ENCODE measurements at regions not wholly inside any gene's neighbourhood (a gene's known extent, or its start where the extent isn't known, plus 50 kb on each side); places are given as distances from the start of the nearest gene placed in this dataset.

DNA sequence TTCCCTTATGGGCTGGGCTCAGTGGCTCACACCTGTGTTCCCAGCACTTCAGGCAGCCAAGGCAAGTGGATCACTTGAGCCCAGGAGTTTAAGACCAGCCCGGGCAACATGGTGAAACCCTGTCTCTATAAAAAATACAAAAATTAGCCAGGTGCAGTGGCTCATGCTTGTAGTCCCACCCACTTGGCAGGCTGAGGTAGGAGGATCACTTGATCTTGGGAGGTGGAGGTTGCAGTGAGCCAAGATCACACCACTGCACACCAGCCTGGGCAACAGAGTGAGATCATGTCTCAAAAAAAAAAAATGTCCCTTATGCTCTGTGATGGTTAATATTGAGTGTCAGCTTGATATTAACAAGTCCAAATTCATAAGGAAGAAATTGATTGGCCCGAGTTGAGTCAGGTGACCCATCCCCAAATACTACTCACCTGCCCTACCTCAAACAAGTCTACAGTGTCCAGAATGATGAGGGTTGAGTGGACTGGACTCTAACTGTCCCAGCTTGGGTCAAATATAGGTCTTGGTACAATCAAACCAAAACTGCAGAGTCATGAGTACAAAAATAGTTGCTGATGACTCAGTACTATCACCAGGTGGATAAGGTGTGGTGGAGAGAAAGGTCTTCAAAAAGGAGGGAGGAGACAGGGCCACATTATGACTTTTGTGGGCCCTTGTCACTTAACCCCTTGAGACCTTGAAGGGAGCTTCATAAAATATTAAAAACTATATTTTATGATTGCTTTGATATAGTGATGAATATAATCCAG, 161.0 kb downstream of the ZNF326 start:
- H4K20me1 ChIP-seq (replicated peaks; ENCODE audit: control insufficient read depth, extremely low read depth, insufficient read depth, low read length) = no peaks in the 10 kb centered on the region
- no TSS peak for BruUV-seq (replicated peaks)
- no peak overlapping the region for H2AFZ ChIP-seq (ENCODE audit: low read depth, low read length)
- no peak overlapping the region for H3K9ac ChIP-seq (replicated peaks; ENCODE audit: extremely low read depth, insufficient read depth, low read length)
- no peaks in the 10 kb centered on the region for H3K36me3 ChIP-seq (ENCODE audit: control insufficient read depth in 2 of 2, extremely low read depth in 1 of 2, insufficient read depth in 2 of 2, low read length in 2 of 2)
- DNase-seq (ENCODE audit: low read depth, low spot score) (no peak), FAIRE-seq (no peak)
- no peaks in the 10 kb centered on the region for H3K79me2 ChIP-seq (ENCODE audit: control insufficient read depth, insufficient read depth, low read length)
- H3K4me2 ChIP-seq (ENCODE audit: insufficient read depth, low read length) = no peak overlapping the region
- intact Hi-C loops (cut with micrococcal nuclease) (no loop called here), dilution Hi-C loops (cut with MboI; ENCODE audit: extremely low pct_ligation_motif_present, low sequenced_read_pairs) (no loop called here)
- H3K4me3 ChIP-seq (replicated peaks in 1 of 3; ENCODE audit: insufficient read depth in 1 of 3, low read depth in 1 of 3, low read length in 3 of 3) = no peak overlapping the region
- no peaks in the 10 kb centered on the region for H3K4me1 ChIP-seq (ENCODE audit: control insufficient read depth, extremely low read depth, insufficient read depth, low read length)
- ChIA-PET POLR2A (no interaction called here), CTCF (no interaction called here)
- H3K9me3 ChIP-seq (replicated peaks; ENCODE audit: control insufficient read depth, insufficient read depth, low read length) = no peaks in the 10 kb centered on the region
- no peak overlapping the region for H3K27ac ChIP-seq (ENCODE audit: insufficient read depth, low read depth, low read length)
- no peaks in the 10 kb centered on the region for H3K27me3 ChIP-seq (ENCODE audit: control insufficient read depth in 2 of 2, insufficient read depth in 2 of 2, low read length in 2 of 2)
- TF ChIP-seq FOS (IDR thresholded peaks at IDR 0.05; ENCODE audit: borderline replicate concordance, insufficient read depth, low read length) (no peak), MYC (IDR thresholded peaks at IDR 0.05; ENCODE audit: low read depth, low read length) (no peak), GATA2 (IDR thresholded peaks at IDR 0.05; ENCODE audit: insufficient read depth, insufficient read length, low read depth, low read length) (no peak), EZH2 (IDR thresholded peaks at IDR 0.05; ENCODE audit: borderline replicate concordance, low read depth, low read length, severe bottlenecking) (no peak), POLR2A (IDR thresholded peaks at IDR 0.05; ENCODE audit: low read depth, low read length) (no peak), POLR2AphosphoS5 (IDR thresholded peaks at IDR 0.05; ENCODE audit: insufficient read depth, low read depth, low read length) (no peak)
- TF ChIP-seq, protein P1, sequence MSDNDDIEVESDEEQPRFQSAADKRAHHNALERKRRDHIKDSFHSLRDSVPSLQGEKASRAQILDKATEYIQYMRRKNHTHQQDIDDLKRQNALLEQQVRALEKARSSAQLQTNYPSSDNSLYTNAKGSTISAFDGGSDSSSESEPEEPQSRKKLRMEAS (IDR thresholded peaks at IDR 0.05; ENCODE audit: insufficient read depth, insufficient read length) = no peak
- no peaks in the 10 kb centered on the region for H3K9me1 ChIP-seq (replicated peaks; ENCODE audit: control insufficient read depth, extremely low read depth, insufficient read depth, low read length)

DNA sequence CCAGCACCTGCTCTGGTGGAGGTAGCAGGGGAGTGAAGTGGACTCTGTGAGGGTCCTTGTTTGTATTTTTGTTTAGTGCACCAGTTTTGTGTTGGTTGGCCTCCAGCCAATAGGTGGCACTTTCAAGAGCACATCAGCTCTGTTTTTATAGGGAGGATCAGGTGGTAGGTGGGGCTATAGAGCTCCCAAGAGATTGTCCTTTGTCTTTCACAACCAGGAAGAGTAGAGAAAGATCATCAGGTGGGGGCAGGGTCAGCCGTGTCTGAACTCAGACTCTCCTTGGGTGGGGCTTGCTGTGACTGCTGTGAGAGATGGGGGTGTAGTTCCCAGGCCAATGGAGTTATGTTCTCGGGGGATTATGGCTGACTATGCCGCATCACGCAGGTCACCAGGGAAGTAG, 159.8 kb downstream of the ZNF326 start:
- H3K4me2 ChIP-seq (ENCODE audit: insufficient read depth, low read length) = no peak overlapping the region
- dilution Hi-C loops (cut with MboI; ENCODE audit: extremely low pct_ligation_motif_present, low sequenced_read_pairs) (no loop called here), intact Hi-C loops (cut with micrococcal nuclease) (no loop called here)
- H3K4me1 ChIP-seq (ENCODE audit: control insufficient read depth, extremely low read depth, insufficient read depth, low read length) = no peaks in the 10 kb centered on the region
- no peaks in the 10 kb centered on the region for H3K9me3 ChIP-seq (replicated peaks; ENCODE audit: control insufficient read depth, insufficient read depth, low read length)
- H3K27ac ChIP-seq (ENCODE audit: insufficient read depth, low read depth, low read length) = no peak overlapping the region
- no peaks in the 10 kb centered on the region for H3K36me3 ChIP-seq (ENCODE audit: control insufficient read depth in 2 of 2, extremely low read depth in 1 of 2, insufficient read depth in 2 of 2, low read length in 2 of 2)
- DNase-seq (ENCODE audit: low read depth, low spot score) = no peak
- BruUV-seq (replicated peaks) = no TSS peak
- TF ChIP-seq MYC (IDR thresholded peaks at IDR 0.05; ENCODE audit: low read depth, low read length) = no peak
- TF ChIP-seq, protein P1 (IDR thresholded peaks at IDR 0.05; ENCODE audit: insufficient read depth, insufficient read length) = no peak
- TF ChIP-seq, protein P2, sequence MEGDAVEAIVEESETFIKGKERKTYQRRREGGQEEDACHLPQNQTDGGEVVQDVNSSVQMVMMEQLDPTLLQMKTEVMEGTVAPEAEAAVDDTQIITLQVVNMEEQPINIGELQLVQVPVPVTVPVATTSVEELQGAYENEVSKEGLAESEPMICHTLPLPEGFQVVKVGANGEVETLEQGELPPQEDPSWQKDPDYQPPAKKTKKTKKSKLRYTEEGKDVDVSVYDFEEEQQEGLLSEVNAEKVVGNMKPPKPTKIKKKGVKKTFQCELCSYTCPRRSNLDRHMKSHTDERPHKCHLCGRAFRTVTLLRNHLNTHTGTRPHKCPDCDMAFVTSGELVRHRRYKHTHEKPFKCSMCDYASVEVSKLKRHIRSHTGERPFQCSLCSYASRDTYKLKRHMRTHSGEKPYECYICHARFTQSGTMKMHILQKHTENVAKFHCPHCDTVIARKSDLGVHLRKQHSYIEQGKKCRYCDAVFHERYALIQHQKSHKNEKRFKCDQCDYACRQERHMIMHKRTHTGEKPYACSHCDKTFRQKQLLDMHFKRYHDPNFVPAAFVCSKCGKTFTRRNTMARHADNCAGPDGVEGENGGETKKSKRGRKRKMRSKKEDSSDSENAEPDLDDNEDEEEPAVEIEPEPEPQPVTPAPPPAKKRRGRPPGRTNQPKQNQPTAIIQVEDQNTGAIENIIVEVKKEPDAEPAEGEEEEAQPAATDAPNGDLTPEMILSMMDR (IDR thresholded peaks at IDR 0.05; ENCODE audit: extremely low read depth in 1 of 2, insufficient read depth in 1 of 2, low read depth in 1 of 2, low read length in 2 of 2) = no peak
- no peak for TF ChIP-seq POLR2A (IDR thresholded peaks at IDR 0.05; ENCODE audit: low read depth, low read length)
- TF ChIP-seq GATA2 (IDR thresholded peaks at IDR 0.05; ENCODE audit: insufficient read depth, insufficient read length, low read depth, low read length) = no peak
- TF ChIP-seq EZH2 (IDR thresholded peaks at IDR 0.05; ENCODE audit: borderline replicate concordance, low read depth, low read length, severe bottlenecking) = no peak
- TF ChIP-seq JUN (IDR thresholded peaks at IDR 0.05; ENCODE audit: borderline replicate concordance, insufficient read depth, insufficient read length, low read depth) = no peak
- TF ChIP-seq FOS (IDR thresholded peaks at IDR 0.05; ENCODE audit: borderline replicate concordance, insufficient read depth, low read length) = no peak
- TF ChIP-seq POLR2AphosphoS5 (IDR thresholded peaks at IDR 0.05; ENCODE audit: insufficient read depth, low read depth, low read length) = no peak
- no peak overlapping the region for H3K4me3 ChIP-seq (replicated peaks in 1 of 3; ENCODE audit: insufficient read depth in 1 of 3, low read depth in 1 of 3, low read length in 3 of 3)
- no peaks in the 10 kb centered on the region for H3K79me2 ChIP-seq (ENCODE audit: control insufficient read depth, insufficient read depth, low read length)
- H4K20me1 ChIP-seq (replicated peaks; ENCODE audit: control insufficient read depth, extremely low read depth, insufficient read depth, low read length) = no peaks in the 10 kb centered on the region
- ChIA-PET POLR2A (no interaction called here), CTCF (interaction anchor here (1.3 kb wide), 1 partner anchor 1010 kb away, joined by 3 read pairs; no protein-coding TSS in a partner anchor)
- no peaks in the 10 kb centered on the region for H3K9me1 ChIP-seq (replicated peaks; ENCODE audit: control insufficient read depth, extremely low read depth, insufficient read depth, low read length)
- FAIRE-seq = no peak
- no peaks in the 10 kb centered on the region for H3K27me3 ChIP-seq (ENCODE audit: control insufficient read depth in 2 of 2, insufficient read depth in 2 of 2, low read length in 2 of 2)
- H2AFZ ChIP-seq (ENCODE audit: low read depth, low read length) = no peak overlapping the region
- no peak overlapping the region for H3K9ac ChIP-seq (replicated peaks; ENCODE audit: extremely low read depth, insufficient read depth, low read length)

Data from endothelial cell of umbilical vein (primary cell).